Astrocyte (in vitro differentiated cells and primary cell): ENCODE measurements at regions not wholly inside any gene's neighbourhood (a gene's known extent, or its start where the extent isn't known, plus 50 kb on each side); places are given as distances from the start of the nearest gene placed in this dataset.
"Not testable (repeated sequence)": the region's sequence is repeated elsewhere in the genome, so short reads cannot be mapped to it uniquely, and the experiment has no call there.

Source experiments
- DNase-seq: peaks from one replicate; pipeline ENCODE4 v3.0.0-alpha.2; 2010; ENCODE audit warnings: low read depth
- FAIRE-seq: peaks from 2 replicates; lab custom pipeline; 2011; peaks lifted over from hg19 to GRCh38; lab: Jason Lieb, UNC
- H2AFZ ChIP-seq: 2 replicates; pipeline ENCODE4 v1.6.0; 2012; ENCODE audit warnings: low read depth, low read length, inconsistent platforms
- H3K27ac ChIP-seq: 2 replicates; pipeline ENCODE4 v1.5.1; 2011; ENCODE audit warnings: low read depth, low read length, inconsistent platforms
- H3K27me3 ChIP-seq: 2 replicates; pipeline ENCODE4 v1.6.0; 2011; ENCODE audit warnings: low read length, inconsistent platforms; ENCODE audit not compliant: insufficient read depth
- H3K36me3 ChIP-seq: 2 replicates; pipeline ENCODE4 v1.5.1; 2011; ENCODE audit warnings: low read length, inconsistent platforms; ENCODE audit not compliant: insufficient read depth
- H3K4me1 ChIP-seq: 2 replicates; pipeline ENCODE4 v1.5.1; 2011; ENCODE audit warnings: low read length, inconsistent platforms; ENCODE audit not compliant: insufficient read depth
- H3K4me2 ChIP-seq: 2 replicates; pipeline ENCODE4 v1.6.0; 2012; ENCODE audit warnings: low read length, inconsistent platforms
- H3K4me3 ChIP-seq: 2 replicates; pipeline ENCODE4 v1.5.1; 2011; ENCODE audit warnings: low read depth, mild to moderate bottlenecking, low read length, inconsistent platforms; ENCODE audit not compliant: insufficient read depth
- H3K79me2 ChIP-seq: 2 replicates; pipeline ENCODE4 v1.6.0; 2012; ENCODE audit warnings: mild to moderate bottlenecking, low read length, inconsistent platforms; ENCODE audit not compliant: insufficient read depth
- H3K9ac ChIP-seq: 2 replicates; pipeline ENCODE4 v1.6.0; 2012; ENCODE audit warnings: mild to moderate bottlenecking, low read length, inconsistent platforms
- H3K9me3 ChIP-seq: 2 replicates; pipeline ENCODE4 v1.5.1; 2012; ENCODE audit warnings: low read depth, mild to moderate bottlenecking, low read length, inconsistent platforms; ENCODE audit not compliant: insufficient read depth
- H4K20me1 ChIP-seq: 2 replicates; pipeline ENCODE4 v1.6.0; 2012; ENCODE audit warnings: low read length, inconsistent platforms; ENCODE audit not compliant: insufficient read depth
- H3K27ac Mint-ChIP-seq: one replicate; pipeline ENCODE4 v1.8.0; 2021; ENCODE audit warnings: mild to moderate bottlenecking, mixed read lengths; ENCODE audit not compliant: unreplicated experiment
- H3K27me3 Mint-ChIP-seq: one replicate; pipeline ENCODE4 v1.8.0; 2021; ENCODE audit warnings: low read depth, mixed read lengths; ENCODE audit not compliant: unreplicated experiment
- H3K36me3 Mint-ChIP-seq: one replicate; pipeline ENCODE4 v1.8.0; 2021; ENCODE audit warnings: low read depth, mixed read lengths; ENCODE audit not compliant: unreplicated experiment
- H3K4me1 Mint-ChIP-seq: one replicate; pipeline ENCODE4 v1.8.0; 2021; ENCODE audit warnings: low read depth, mixed read lengths; ENCODE audit not compliant: unreplicated experiment
- H3K4me3 Mint-ChIP-seq: one replicate; pipeline ENCODE4 v1.8.0; 2021; ENCODE audit warnings: mild to moderate bottlenecking, moderate library complexity, mixed read lengths; ENCODE audit not compliant: unreplicated experiment
- H3K9me3 Mint-ChIP-seq: one replicate; pipeline ENCODE4 v1.8.0; 2021; ENCODE audit warnings: mild to moderate bottlenecking, mixed read lengths; ENCODE audit not compliant: unreplicated experiment
- CTCF ChIP-seq: IDR thresholded peaks from 2 replicates; pipeline ENCODE4 v1.5.1; 2011; ENCODE audit warnings: low read depth, mild to moderate bottlenecking, inconsistent platforms, low read length, moderate library complexity; ENCODE audit not compliant: insufficient read depth
- EZH2 ChIP-seq: IDR thresholded peaks from 2 replicates; pipeline ENCODE4 v1.6.1; 2012; ENCODE audit warnings: mild to moderate bottlenecking, low read length, inconsistent platforms; ENCODE audit not compliant: insufficient read depth

GRCh38 chr17:72463287-72464102, 342.7 kb downstream of the SOX9 start:
- no peaks in the 10 kb centered on the region for H3K36me3 ChIP-seq
- peak overlapping the region; percentile 87 for H3K27ac Mint-ChIP-seq
- no peak for DNase-seq
- TF ChIP-seq EZH2, result no peak
- no peak for TF ChIP-seq CTCF
- H3K27me3 ChIP-seq, result no peaks in the 10 kb centered on the region
- peaks cover 84% of the 10 kb centered on the region for H4K20me1 ChIP-seq
- no peak overlapping the region for H3K4me3 ChIP-seq
- H3K4me2 ChIP-seq, result no peak overlapping the region
- peaks cover 34% of the 10 kb centered on the region for H3K4me1 ChIP-seq
- H3K9me3 Mint-ChIP-seq, result peaks cover 2% of the 10 kb centered on the region
- no peak for FAIRE-seq
- peaks cover 42% of the 10 kb centered on the region for H3K4me1 Mint-ChIP-seq
- no peaks in the 10 kb centered on the region for H3K27me3 Mint-ChIP-seq
- H3K4me3 Mint-ChIP-seq, result no peak overlapping the region
- H3K79me2 ChIP-seq, result peaks cover 88% of the 10 kb centered on the region
- no peak overlapping the region for H3K27ac ChIP-seq
- no peak overlapping the region for H2AFZ ChIP-seq
- H3K9ac ChIP-seq, result no peak overlapping the region
- H3K9me3 ChIP-seq, result no peaks in the 10 kb centered on the region
- H3K36me3 Mint-ChIP-seq, result peaks cover 4% of the 10 kb centered on the region

- H3K36me3 Mint-ChIP-seq, H3K4me2 ChIP-seq, H3K27me3 Mint-ChIP-seq, H2AFZ ChIP-seq, H3K9me3 ChIP-seq, DNase-seq, H3K4me3 Mint-ChIP-seq, H3K27me3 ChIP-seq, H3K36me3 ChIP-seq, H3K9me3 Mint-ChIP-seq, H3K4me3 ChIP-seq, FAIRE-seq: not testable (repeated sequence)
- Histone ChIP-seq H3K4me1 (peaks cover 36% of the 10 kb centered on the region), H3K79me2 (peaks cover 89% of the 10 kb centered on the region), H3K9ac (peak overlapping the region; percentile 77), H4K20me1 (peaks cover 84% of the 10 kb centered on the region), H3K27ac (peak overlapping the region; percentile 85)
- H3K4me1 Mint-ChIP-seq, result peaks cover 42% of the 10 kb centered on the region
- H3K27ac Mint-ChIP-seq, result peak overlapping the region; percentile 93
These were observed 343.4 kb downstream of the SOX9 start for GRCh38 chr17:72464221-72464620.

- H3K9me3 Mint-ChIP-seq, result peaks cover 2% of the 10 kb centered on the region
- FAIRE-seq, result no peak
- no peak for TF ChIP-seq EZH2
- no peak for TF ChIP-seq CTCF
- H3K4me1 Mint-ChIP-seq, result peaks cover 42% of the 10 kb centered on the region
- Histone ChIP-seq H3K36me3 (no peaks in the 10 kb centered on the region), H3K27ac (peak overlapping the region; percentile 85), H2AFZ (no peak overlapping the region), H3K27me3 (no peaks in the 10 kb centered on the region), H3K4me2 (peak overlapping the region; percentile 81), H3K9me3 (no peaks in the 10 kb centered on the region), H3K9ac (peak overlapping the region; percentile 77), H3K4me1 (peaks cover 36% of the 10 kb centered on the region), H3K79me2 (peaks cover 89% of the 10 kb centered on the region), H4K20me1 (peaks cover 84% of the 10 kb centered on the region), H3K4me3 (peak overlapping the region; percentile 33)
- H3K36me3 Mint-ChIP-seq, result peaks cover 2% of the 10 kb centered on the region
- H3K4me3 Mint-ChIP-seq, result peak overlapping the region; percentile 16
- H3K27ac Mint-ChIP-seq, result peak overlapping the region; percentile 96
- DNase-seq, result peak; percentile 94
- no peaks in the 10 kb centered on the region for H3K27me3 Mint-ChIP-seq
These were observed 344.6 kb downstream of the SOX9 start for GRCh38 chr17:72465191-72466024.
